Naive thymus-derived CD4-positive, alpha-beta T cell (primary cell): ENCODE measurements at regions not wholly inside any gene's neighbourhood (a gene's known extent, or its start where the extent isn't known, plus 50 kb on each side); places are given as distances from the start of the nearest gene placed in this dataset.

Source experiments
- ATAC-seq: fragments of 150-1000 bp; cut with Tn5 transposase; 2 replicates; pipeline ENCODE4 v1.10.0; 2021; ENCODE audit warnings: mild to moderate bottlenecking, moderate library complexity
- CTCF ChIA-PET: fragments of 350-600 bp; sonication (Branson Sonifier 250); formaldehyde crosslinking; loops from one replicate; lab custom pipeline; 2021; ENCODE audit warnings: antibody characterized with exemption; lab: Charles Lee
- POLR2A ChIA-PET: fragments of 350-600 bp; sonication (Branson Sonifier 250); formaldehyde crosslinking; loops from one replicate; lab custom pipeline; 2021; ENCODE audit warnings: antibody characterized with exemption, inconsistent platforms; lab: Charles Lee
- DNase-seq, 9 donors: peaks; one replicate each; pipeline versions ENCODE4 v3.0.0 to v3.0.0-alpha.2; 2020 to 2022; ENCODE audit warnings: mixed read lengths in 1 of 9
- H3K27ac ChIP-seq: one replicate; pipeline ENCODE4 v1.7.0; 2013; ENCODE audit warnings: mild to moderate bottlenecking, low read depth, low read length, moderate library complexity
- H3K27me3 ChIP-seq, 2 donors: one replicate each; pipeline ENCODE4 v1.7.0; 2013; ENCODE audit warnings: low read length in 2 of 2, mild to moderate bottlenecking in 2 of 2, moderate library complexity in 2 of 2; ENCODE audit not compliant: control insufficient read depth in 2 of 2, insufficient read depth in 2 of 2
- H3K36me3 ChIP-seq, 3 experiments: 1 replicate in 2 of 3; 2 replicates in 1 of 3; pipeline ENCODE4 v1.7.0; 2013; ENCODE audit warnings: low read length in 3 of 3, mild to moderate bottlenecking in 3 of 3, moderate library complexity in 1 of 3; ENCODE audit not compliant: insufficient read depth in 3 of 3, control insufficient read depth in 2 of 3
- H3K4me1 ChIP-seq, 2 donors: one replicate each; pipeline ENCODE4 v1.7.0; 2013; ENCODE audit warnings: low read length in 2 of 2, mild to moderate bottlenecking in 2 of 2, moderate library complexity in 1 of 2; ENCODE audit not compliant: control insufficient read depth in 2 of 2, insufficient read depth in 2 of 2
- H3K4me3 ChIP-seq: 2 replicates; pipeline ENCODE4 v1.7.0; 2013; ENCODE audit warnings: mild to moderate bottlenecking, low read length
- H3K9me3 ChIP-seq, 3 experiments: 1 replicate in 2 of 3; 2 replicates in 1 of 3; pipeline ENCODE4 v1.7.0; 2013; ENCODE audit warnings: low read length in 3 of 3; ENCODE audit not compliant: control insufficient read depth in 2 of 3
- H3K27ac Mint-ChIP-seq, 9 donors: one replicate each; pipeline ENCODE4 v1.8.0; 2020 to 2022; ENCODE audit warnings: mixed read lengths in 9 of 9, mild to moderate bottlenecking in 8 of 9, moderate library complexity in 5 of 9, inconsistent platforms in 2 of 9
- H3K27me3 Mint-ChIP-seq, 5 donors: one replicate each; pipeline ENCODE4 v1.8.0; 2021 to 2022; ENCODE audit warnings: mixed read lengths in 5 of 5, mild to moderate bottlenecking in 1 of 5
- H3K36me3 Mint-ChIP-seq, 5 donors: one replicate each; pipeline ENCODE4 v1.8.0; 2020 to 2022; ENCODE audit warnings: mixed read lengths in 5 of 5, mild to moderate bottlenecking in 3 of 5, inconsistent platforms in 1 of 5
- H3K4me1 Mint-ChIP-seq, 7 donors: one replicate each; pipeline ENCODE4 v1.8.0; 2020 to 2022; ENCODE audit warnings: mixed read lengths in 7 of 7, mild to moderate bottlenecking in 3 of 7, inconsistent platforms in 1 of 7
- H3K4me3 Mint-ChIP-seq, 10 donors: one replicate each; pipeline ENCODE4 v1.8.0; 2020 to 2022; ENCODE audit warnings: mild to moderate bottlenecking in 10 of 10, mixed read lengths in 10 of 10, moderate library complexity in 6 of 10, inconsistent platforms in 2 of 10
- H3K9me3 Mint-ChIP-seq, 11 donors: one replicate each; pipeline ENCODE4 v1.8.0; 2020 to 2022; ENCODE audit warnings: mixed read lengths in 11 of 11, mild to moderate bottlenecking in 4 of 11, inconsistent platforms in 1 of 11, moderate library complexity in 1 of 11
- intact Hi-C, 2 donors: fragments of 100-400 bp; cut with micrococcal nuclease; formaldehyde crosslinking; loops; one replicate each; pipeline ENCODE4 v1.15.1; 2023

DNA sequence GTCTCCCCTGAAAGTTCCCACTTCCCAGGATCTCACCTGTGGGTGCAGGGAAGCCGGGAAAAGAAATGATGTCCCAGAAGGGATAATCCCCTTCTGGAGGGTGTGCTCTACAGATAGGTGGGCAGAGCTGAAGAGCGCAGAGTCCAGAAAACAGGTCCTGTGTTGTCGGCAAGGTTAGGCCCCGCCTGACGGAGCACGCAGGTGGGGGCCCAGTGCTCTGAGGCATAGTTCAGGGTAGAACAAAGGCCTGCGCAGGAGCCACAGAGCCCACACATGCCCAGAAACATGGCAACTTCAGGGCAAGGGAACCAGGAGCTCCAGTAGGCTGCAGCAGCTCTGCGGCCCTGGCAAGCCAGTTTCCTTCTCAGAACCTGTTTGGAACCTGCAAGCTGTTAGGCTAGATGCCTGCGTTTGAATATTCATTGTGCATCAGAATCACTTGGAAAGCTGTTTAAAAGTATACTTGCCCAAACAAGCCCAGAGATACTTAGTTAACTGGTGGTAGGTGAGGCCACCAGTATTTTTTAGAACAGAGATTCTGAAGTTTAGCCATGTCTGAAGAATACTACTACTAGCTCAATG, 386.6 kb downstream of the BUD13 start:
- Mint-ChIP-seq H3K4me1 (no peaks in the 10 kb centered on the region), H3K36me3 (peaks cover 0 to 3% (median 0%) of the 10 kb centered on the region in 5 donors), H3K9me3 (peaks cover 0 to 12% (median 0%) of the 10 kb centered on the region in 11 donors), H3K27me3 (peaks cover 0 to 17% (median 6%) of the 10 kb centered on the region in 5 donors), H3K4me3 (no peak overlapping the region), H3K27ac (no peak overlapping the region)
- Histone ChIP-seq H3K9me3 (no peaks in the 10 kb centered on the region), H3K36me3 (no peaks in the 10 kb centered on the region), H3K4me1 (no peaks in the 10 kb centered on the region), H3K27me3 (no peaks in the 10 kb centered on the region), H3K4me3 (no peak overlapping the region), H3K27ac (no peak overlapping the region)
- ChIA-PET CTCF (no interaction called here), POLR2A (no interaction called here)
- no peak for DNase-seq
- no peak for ATAC-seq
- intact Hi-C loops = no loop called here

DNA sequence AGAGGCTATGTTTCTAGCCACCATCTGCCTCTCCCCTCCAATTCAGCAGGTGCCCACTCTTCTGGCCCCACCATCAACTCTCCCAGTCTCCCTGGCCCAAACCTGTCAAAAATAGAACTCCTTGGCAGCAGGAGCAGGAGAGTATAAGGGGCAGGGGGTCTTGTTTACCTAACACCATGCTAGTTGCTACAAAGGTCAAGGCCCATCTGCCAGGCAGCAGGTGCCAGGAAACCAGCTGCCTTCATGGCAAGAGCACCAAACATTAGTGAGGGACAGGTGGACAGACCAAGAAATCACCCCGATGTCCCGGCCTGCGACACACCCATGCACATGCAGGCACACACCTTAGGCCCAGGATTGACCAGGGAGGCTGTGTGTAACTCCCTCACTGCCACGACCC, 387.9 kb downstream of the BUD13 start:
- Histone ChIP-seq H3K4me3 (no peak overlapping the region), H3K4me1 (no peaks in the 10 kb centered on the region), H3K27ac (no peak overlapping the region), H3K9me3 (no peaks in the 10 kb centered on the region), H3K36me3 (no peaks in the 10 kb centered on the region), H3K27me3 (no peaks in the 10 kb centered on the region)
- Mint-ChIP-seq H3K27me3 (peaks cover 0 to 18% (median 16%) of the 10 kb centered on the region in 5 donors), H3K36me3 (peaks cover 0 to 3% (median 0%) of the 10 kb centered on the region in 5 donors), H3K4me3 (no peak overlapping the region), H3K27ac (no peak overlapping the region), H3K9me3 (peaks cover 0 to 10% (median 0%) of the 10 kb centered on the region in 11 donors), H3K4me1 (no peaks in the 10 kb centered on the region)
- ATAC-seq (no peak), DNase-seq (no peak)
- CTCF ChIA-PET = no interaction called here
- POLR2A ChIA-PET = no interaction called here
- intact Hi-C loops = no loop called here

DNA sequence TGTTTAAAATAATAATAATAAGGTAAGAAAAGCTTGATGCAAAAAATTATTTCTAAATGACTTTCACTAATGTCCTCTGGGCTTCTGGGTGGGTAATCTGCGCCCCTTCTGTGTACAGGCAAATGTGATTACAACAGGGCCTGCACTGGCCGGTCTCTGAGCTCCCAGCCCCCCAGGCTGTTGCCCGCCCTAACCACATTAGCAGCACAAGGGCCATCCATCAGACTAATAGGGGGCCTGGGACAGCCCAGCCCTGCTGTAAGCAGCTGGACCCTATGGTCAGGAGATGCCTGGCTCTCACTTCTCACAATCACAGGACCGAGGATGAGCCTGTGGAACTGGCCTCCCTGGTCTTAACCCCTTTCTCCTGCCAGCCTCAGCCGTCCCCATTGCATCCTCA, 388.4 kb downstream of the BUD13 start:
- Mint-ChIP-seq H3K4me1 (no peaks in the 10 kb centered on the region), H3K9me3 (peaks cover 0 to 9% (median 0%) of the 10 kb centered on the region in 11 donors), H3K4me3 (no peak overlapping the region), H3K27ac (no peak overlapping the region), H3K36me3 (peaks cover 0 to 3% (median 0%) of the 10 kb centered on the region in 5 donors), H3K27me3 (peaks cover 0 to 20% (median 16%) of the 10 kb centered on the region in 5 donors)
- H3K4me1 ChIP-seq = no peaks in the 10 kb centered on the region
- POLR2A ChIA-PET = no interaction called here
- DNase-seq = no peak
- ATAC-seq = no peak
- H3K27me3 ChIP-seq = no peaks in the 10 kb centered on the region
- no peak overlapping the region for H3K4me3 ChIP-seq
- no peaks in the 10 kb centered on the region for H3K36me3 ChIP-seq
- no peaks in the 10 kb centered on the region for H3K9me3 ChIP-seq
- H3K27ac ChIP-seq = no peak overlapping the region
- CTCF ChIA-PET = no interaction called here
- intact Hi-C loops = no loop called here

DNA sequence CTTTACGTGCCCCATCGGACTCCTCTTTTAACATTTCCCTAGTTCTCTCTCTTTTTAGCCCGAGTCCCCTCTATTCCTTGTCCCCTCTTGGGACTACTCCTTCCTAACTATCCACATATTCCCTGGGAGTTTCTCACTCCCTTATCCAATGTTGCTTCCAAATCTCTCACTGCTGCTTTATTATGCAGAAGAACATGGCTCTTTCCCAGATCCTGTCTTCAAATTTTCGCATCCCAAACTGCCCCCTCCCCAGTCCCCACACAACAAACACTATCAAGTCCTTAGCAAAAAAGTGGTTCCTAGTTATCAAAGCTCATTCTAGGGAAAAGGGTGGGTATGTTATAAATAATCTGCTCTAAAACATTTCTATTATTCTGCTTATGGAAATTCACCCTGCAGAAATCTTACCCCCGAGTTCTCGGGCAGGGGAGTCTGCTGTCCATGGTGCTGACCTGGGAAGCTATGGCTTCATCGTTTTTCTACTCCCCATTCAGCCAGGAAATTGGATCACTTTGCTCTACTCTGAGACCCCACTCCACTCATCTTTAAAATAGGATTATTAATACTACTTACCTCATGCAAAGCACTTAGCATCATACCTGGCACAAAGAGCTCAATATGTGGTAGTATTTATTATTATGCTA, 393.5 kb downstream of the BUD13 start:
- ChIA-PET POLR2A (no interaction called here), CTCF (no interaction called here)
- peaks cover 0 to 26% (median 8%) of the 10 kb centered on the region in 11 donors for H3K9me3 Mint-ChIP-seq
- no peak overlapping the region for H3K27ac Mint-ChIP-seq
- H3K27me3 ChIP-seq = peaks cover 0 to 5% of the 10 kb centered on the region in 2 donors
- H3K27me3 Mint-ChIP-seq = peaks cover 0 to 47% (median 23%) of the 10 kb centered on the region in 5 donors
- intact Hi-C loops = no loop called here
- DNase-seq (peak in 1 of 9 donors; percentile 25), ATAC-seq (no peak)
- H3K4me3 ChIP-seq = no peak overlapping the region
- no peaks in the 10 kb centered on the region for H3K9me3 ChIP-seq
- H3K36me3 Mint-ChIP-seq = peaks cover 0 to 3% (median 0%) of the 10 kb centered on the region in 5 donors
- no peak overlapping the region for H3K27ac ChIP-seq
- H3K4me3 Mint-ChIP-seq = no peak overlapping the region
- no peaks in the 10 kb centered on the region for H3K4me1 Mint-ChIP-seq
- H3K36me3 ChIP-seq = no peaks in the 10 kb centered on the region
- no peaks in the 10 kb centered on the region for H3K4me1 ChIP-seq

DNA sequence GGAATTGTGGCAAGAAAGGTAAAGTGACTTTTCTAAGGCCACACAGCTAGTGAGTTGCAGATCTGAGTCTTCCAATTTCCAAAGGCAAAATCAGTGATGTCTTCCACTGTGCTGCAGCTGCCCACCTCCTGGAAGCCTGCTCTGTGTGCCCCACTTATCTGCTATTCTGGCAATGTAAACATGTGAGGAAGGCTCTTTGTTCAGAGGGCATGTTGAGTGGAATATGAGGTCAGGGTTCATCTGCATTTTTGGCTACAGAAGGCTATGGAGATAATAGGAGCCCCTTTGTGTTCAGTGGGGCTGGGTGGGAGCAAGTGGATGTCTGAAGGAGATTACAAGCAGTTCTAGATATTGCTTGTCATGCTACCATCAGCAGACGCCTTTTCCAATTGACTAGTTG, 396.2 kb downstream of the BUD13 start:
- H3K27ac ChIP-seq = no peak overlapping the region
- no peaks in the 10 kb centered on the region for H3K36me3 Mint-ChIP-seq

DNA sequence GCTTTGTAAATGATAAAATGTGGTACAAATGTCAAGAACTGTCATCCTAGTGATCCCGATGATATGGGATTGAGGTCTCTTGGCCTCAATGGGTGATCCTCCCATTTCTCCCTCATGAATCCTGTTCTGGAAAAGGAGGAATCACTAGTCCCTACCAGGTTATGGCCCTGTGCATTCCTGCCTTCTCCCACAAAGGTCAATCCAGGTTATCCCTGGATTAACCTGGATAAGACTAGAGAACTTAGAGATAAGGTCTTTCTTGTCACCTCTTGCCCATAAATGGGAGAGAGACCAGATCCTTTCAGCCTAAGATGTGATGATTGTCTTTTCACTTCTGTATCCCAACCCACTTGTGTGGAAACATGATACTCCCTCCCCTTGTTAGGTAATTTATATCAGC, 396.7 kb downstream of the BUD13 start:
- Mint-ChIP-seq H3K27ac (no peak overlapping the region), H3K36me3 (no peaks in the 10 kb centered on the region), H3K4me1 (no peaks in the 10 kb centered on the region), H3K4me3 (no peak overlapping the region), H3K27me3 (peaks cover 0 to 58% (median 10%) of the 10 kb centered on the region in 5 donors), H3K9me3 (peaks cover 0 to 26% (median 5%) of the 10 kb centered on the region in 11 donors)
- H3K9me3 ChIP-seq = no peaks in the 10 kb centered on the region
- H3K27ac ChIP-seq = no peak overlapping the region
- ChIA-PET POLR2A (no interaction called here), CTCF (no interaction called here)
- DNase-seq (no peak), ATAC-seq (no peak)
- H3K27me3 ChIP-seq = peaks cover 0 to 5% of the 10 kb centered on the region in 2 donors
- intact Hi-C loops = no loop called here
- H3K36me3 ChIP-seq = no peaks in the 10 kb centered on the region
- H3K4me1 ChIP-seq = no peaks in the 10 kb centered on the region
- H3K4me3 ChIP-seq = no peak overlapping the region

More for the DNA sequence above, 396.2 kb downstream of the BUD13 start:
- intact Hi-C loops = no loop called here
- H3K36me3 ChIP-seq = no peaks in the 10 kb centered on the region
- ATAC-seq (no peak), DNase-seq (no peak)
- no peak overlapping the region for H3K4me3 ChIP-seq
- peaks cover 0 to 26% (median 5%) of the 10 kb centered on the region in 11 donors for H3K9me3 Mint-ChIP-seq
- no peaks in the 10 kb centered on the region for H3K4me1 Mint-ChIP-seq
- H3K9me3 ChIP-seq = no peaks in the 10 kb centered on the region
- CTCF ChIA-PET = no interaction called here
- peaks cover 0 to 58% (median 15%) of the 10 kb centered on the region in 5 donors for H3K27me3 Mint-ChIP-seq
- POLR2A ChIA-PET = no interaction called here
- no peaks in the 10 kb centered on the region for H3K4me1 ChIP-seq
- no peak overlapping the region for H3K27ac Mint-ChIP-seq
- peaks cover 0 to 5% of the 10 kb centered on the region in 2 donors for H3K27me3 ChIP-seq
- no peak overlapping the region for H3K4me3 Mint-ChIP-seq

DNA sequence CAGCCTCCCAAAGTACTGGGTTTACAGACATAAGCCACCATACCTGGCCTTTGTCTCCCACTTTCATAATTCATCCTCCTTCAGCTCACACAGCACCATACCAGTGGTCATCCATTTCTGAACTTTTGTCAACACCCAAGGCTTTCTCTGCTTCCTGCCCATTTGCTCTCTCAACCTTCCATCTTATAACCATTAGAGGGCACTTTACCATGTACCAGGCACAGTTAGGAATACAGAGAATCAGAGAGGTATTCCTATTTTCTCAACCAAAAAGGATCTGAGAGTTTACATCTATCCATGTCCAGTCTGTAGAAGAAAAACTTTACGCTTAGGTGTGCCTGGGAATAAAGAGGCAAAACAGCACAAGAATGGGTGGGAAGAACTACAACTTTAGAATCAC, 397.6 kb downstream of the BUD13 start:
- POLR2A ChIA-PET = no interaction called here

More for the DNA sequence above, 397.6 kb downstream of the BUD13 start:
- H3K36me3 ChIP-seq = no peaks in the 10 kb centered on the region
- intact Hi-C loops = no loop called here
- Mint-ChIP-seq H3K9me3 (peaks cover 0 to 24% (median 5%) of the 10 kb centered on the region in 11 donors), H3K4me1 (no peaks in the 10 kb centered on the region), H3K27ac (no peak overlapping the region), H3K36me3 (no peaks in the 10 kb centered on the region), H3K27me3 (peaks cover 0 to 58% (median 8%) of the 10 kb centered on the region in 5 donors), H3K4me3 (no peak overlapping the region)
- H3K27me3 ChIP-seq = peaks cover 0 to 5% of the 10 kb centered on the region in 2 donors
- no peaks in the 10 kb centered on the region for H3K9me3 ChIP-seq
- no peak for DNase-seq
- H3K27ac ChIP-seq = no peak overlapping the region
- CTCF ChIA-PET = no interaction called here
- H3K4me3 ChIP-seq = no peak overlapping the region
- no peaks in the 10 kb centered on the region for H3K4me1 ChIP-seq
- ATAC-seq = no peak
